ENCODE measurements at regions not wholly inside any gene's neighbourhood (a gene's known extent, or its start where the extent isn't known, plus 50 kb on each side); places are given as distances from the start of the nearest gene placed in this dataset.

DNA sequence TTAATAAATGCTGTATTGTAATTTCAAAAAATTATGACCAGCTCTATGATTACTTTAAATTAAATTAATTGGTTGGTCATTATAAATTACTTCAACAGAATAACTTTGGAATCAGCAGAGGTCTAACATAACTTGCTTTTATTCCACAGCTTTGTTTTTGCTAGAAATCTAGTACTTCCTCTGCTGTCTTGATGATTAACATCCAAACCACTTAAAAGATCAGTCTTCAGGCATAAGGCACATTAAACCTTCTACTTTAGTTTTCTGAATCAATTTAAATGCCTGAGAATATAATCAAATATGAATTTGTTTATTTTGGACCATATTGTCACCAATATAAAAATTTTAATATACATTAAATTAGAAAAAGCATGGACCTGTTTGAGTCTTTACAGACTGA lies 465.3 kb downstream of the ARL4A start (continued):
- TF ChIP-seq, protein P1, sequence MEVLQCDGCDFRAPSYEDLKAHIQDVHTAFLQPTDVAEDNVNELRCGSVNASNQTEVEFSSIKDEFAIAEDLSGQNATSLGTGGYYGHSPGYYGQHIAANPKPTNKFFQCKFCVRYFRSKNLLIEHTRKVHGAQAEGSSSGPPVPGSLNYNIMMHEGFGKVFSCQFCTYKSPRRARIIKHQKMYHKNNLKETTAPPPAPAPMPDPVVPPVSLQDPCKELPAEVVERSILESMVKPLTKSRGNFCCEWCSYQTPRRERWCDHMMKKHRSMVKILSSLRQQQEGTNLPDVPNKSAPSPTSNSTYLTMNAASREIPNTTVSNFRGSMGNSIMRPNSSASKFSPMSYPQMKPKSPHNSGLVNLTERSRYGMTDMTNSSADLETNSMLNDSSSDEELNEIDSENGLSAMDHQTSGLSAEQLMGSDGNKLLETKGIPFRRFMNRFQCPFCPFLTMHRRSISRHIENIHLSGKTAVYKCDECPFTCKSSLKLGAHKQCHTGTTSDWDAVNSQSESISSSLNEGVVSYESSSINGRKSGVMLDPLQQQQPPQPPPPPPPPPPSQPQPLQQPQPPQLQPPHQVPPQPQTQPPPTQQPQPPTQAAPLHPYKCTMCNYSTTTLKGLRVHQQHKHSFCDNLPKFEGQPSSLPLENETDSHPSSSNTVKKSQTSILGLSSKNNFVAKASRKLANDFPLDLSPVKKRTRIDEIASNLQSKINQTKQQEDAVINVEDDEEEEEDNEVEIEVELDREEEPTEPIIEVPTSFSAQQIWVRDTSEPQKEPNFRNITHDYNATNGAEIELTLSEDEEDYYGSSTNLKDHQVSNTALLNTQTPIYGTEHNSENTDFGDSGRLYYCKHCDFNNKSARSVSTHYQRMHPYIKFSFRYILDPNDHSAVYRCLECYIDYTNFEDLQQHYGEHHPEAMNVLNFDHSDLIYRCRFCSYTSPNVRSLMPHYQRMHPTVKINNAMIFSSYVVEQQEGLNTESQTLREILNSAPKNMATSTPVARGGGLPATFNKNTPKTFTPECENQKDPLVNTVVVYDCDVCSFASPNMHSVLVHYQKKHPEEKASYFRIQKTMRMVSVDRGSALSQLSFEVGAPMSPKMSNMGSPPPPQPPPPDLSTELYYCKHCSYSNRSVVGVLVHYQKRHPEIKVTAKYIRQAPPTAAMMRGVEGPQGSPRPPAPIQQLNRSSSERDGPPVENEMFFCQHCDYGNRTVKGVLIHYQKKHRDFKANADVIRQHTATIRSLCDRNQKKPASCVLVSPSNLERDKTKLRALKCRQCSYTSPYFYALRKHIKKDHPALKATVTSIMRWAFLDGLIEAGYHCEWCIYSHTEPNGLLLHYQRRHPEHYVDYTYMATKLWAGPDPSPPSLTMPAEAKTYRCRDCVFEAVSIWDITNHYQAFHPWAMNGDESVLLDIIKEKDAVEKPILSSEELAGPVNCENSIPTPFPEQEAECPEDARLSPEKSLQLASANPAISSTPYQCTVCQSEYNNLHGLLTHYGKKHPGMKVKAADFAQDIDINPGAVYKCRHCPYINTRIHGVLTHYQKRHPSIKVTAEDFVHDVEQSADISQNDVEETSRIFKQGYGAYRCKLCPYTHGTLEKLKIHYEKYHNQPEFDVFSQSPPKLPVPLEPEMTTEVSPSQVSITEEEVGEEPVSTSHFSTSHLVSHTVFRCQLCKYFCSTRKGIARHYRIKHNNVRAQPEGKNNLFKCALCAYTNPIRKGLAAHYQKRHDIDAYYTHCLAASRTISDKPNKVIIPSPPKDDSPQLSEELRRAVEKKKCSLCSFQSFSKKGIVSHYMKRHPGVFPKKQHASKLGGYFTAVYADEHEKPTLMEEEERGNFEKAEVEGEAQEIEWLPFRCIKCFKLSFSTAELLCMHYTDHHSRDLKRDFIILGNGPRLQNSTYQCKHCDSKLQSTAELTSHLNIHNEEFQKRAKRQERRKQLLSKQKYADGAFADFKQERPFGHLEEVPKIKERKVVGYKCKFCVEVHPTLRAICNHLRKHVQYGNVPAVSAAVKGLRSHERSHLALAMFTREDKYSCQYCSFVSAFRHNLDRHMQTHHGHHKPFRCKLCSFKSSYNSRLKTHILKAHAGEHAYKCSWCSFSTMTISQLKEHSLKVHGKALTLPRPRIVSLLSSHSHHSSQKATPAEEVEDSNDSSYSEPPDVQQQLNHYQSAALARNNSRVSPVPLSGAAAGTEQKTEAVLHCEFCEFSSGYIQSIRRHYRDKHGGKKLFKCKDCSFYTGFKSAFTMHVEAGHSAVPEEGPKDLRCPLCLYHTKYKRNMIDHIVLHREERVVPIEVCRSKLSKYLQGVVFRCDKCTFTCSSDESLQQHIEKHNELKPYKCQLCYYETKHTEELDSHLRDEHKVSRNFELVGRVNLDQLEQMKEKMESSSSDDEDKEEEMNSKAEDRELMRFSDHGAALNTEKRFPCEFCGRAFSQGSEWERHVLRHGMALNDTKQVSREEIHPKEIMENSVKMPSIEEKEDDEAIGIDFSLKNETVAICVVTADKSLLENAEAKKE (CRISPR knock-in tag; IDR thresholded peaks at IDR 0.05): no peak
- no peak for TF ChIP-seq ZNF114 (CRISPR knock-in tag; IDR thresholded peaks at IDR 0.05)
- TF ChIP-seq EZH2 (IDR thresholded peaks at IDR 0.05; ENCODE audit: low read depth, unreplicated experiment): no peak
- no peak for TF ChIP-seq JUNB (IDR thresholded peaks at IDR 0.05; ENCODE audit: unreplicated experiment)
- TF ChIP-seq NANOG (IDR thresholded peaks at IDR 0.05; ENCODE audit: borderline replicate concordance): no peak
- TF ChIP-seq ZNF331 (CRISPR knock-in tag; IDR thresholded peaks at IDR 0.05; ENCODE audit: low read depth): no peak
- TF ChIP-seq POLR2AphosphoS5 (IDR thresholded peaks at IDR 0.05; ENCODE audit: low read depth): no peak
- TF ChIP-seq EZH2phosphoT487 (IDR thresholded peaks at IDR 0.05; ENCODE audit: unreplicated experiment): no peak
- TF ChIP-seq, protein P2, sequence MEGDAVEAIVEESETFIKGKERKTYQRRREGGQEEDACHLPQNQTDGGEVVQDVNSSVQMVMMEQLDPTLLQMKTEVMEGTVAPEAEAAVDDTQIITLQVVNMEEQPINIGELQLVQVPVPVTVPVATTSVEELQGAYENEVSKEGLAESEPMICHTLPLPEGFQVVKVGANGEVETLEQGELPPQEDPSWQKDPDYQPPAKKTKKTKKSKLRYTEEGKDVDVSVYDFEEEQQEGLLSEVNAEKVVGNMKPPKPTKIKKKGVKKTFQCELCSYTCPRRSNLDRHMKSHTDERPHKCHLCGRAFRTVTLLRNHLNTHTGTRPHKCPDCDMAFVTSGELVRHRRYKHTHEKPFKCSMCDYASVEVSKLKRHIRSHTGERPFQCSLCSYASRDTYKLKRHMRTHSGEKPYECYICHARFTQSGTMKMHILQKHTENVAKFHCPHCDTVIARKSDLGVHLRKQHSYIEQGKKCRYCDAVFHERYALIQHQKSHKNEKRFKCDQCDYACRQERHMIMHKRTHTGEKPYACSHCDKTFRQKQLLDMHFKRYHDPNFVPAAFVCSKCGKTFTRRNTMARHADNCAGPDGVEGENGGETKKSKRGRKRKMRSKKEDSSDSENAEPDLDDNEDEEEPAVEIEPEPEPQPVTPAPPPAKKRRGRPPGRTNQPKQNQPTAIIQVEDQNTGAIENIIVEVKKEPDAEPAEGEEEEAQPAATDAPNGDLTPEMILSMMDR (conservative IDR thresholded peaks at IDR 0.05; ENCODE audit: low read depth in 2 of 2): no peak

DNA sequence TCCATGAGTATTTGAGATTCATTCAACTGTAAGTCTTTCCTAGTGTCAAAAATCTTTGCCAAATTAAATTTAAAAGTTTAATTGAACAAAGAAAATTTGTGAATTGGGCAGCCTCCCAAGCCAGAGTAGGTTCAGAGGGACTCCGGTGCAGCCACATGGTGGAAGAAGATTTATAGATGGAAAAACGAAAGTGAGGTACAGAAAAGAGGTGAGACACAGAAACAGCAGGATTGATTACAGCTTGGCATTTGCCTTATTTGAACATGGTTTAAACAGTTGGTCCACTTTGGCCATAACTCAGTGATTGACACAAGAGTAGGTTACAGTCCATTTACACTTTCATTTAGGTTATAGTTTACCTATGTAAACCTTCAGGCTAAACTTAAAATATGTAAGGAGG lies 465.8 kb downstream of the ARL4A start:
- Histone ChIP-seq H3K79me2 (replicated peaks; ENCODE audit: insufficient read depth) (no peaks in the 10 kb centered on the region), H2AFZ (0 out of 2 replicates have a peak overlapping the region, but pooled peaks have one; percentile 1), H3K9me2 (ENCODE audit: insufficient read depth) (0 out of 2 replicates have a peak, but pooled peaks cover 3% of the 10 kb centered on the region), H3K4me1 (ENCODE audit: insufficient read depth) (no peaks in the 10 kb centered on the region), H3K27me3 (ENCODE audit: insufficient read depth) (no peaks in the 10 kb centered on the region), H3K4me2 (no peak overlapping the region), H3K27ac (ENCODE audit: low read depth) (no peak overlapping the region), H3K4me3 (no peak overlapping the region), H3F3A (replicated peaks; ENCODE audit: low read depth) (no peaks in the 10 kb centered on the region), H3K36me3 (ENCODE audit: insufficient read depth) (no peaks in the 10 kb centered on the region), H4K20me1 (replicated peaks; ENCODE audit: insufficient read depth) (no peaks in the 10 kb centered on the region)
- ATAC-seq (no peak), DNase-seq (ENCODE audit: low spot score) (no peak)
- Mint-ChIP-seq H3K4me1 (no peaks in the 10 kb centered on the region), H3K27ac (no peak overlapping the region), H3K27me3 (ENCODE audit: insufficient read depth, low read depth, poor library complexity) (no peaks in the 10 kb centered on the region), H3K4me3 (no peak overlapping the region), H3K9me3 (no peaks in the 10 kb centered on the region), H3K36me3 (ENCODE audit: low read depth) (no peaks in the 10 kb centered on the region)
- no peak for TF ChIP-seq JUNB (IDR thresholded peaks at IDR 0.05; ENCODE audit: unreplicated experiment)
- no peak for TF ChIP-seq NANOG (IDR thresholded peaks at IDR 0.05; ENCODE audit: borderline replicate concordance)
- TF ChIP-seq POLR2AphosphoS5 (IDR thresholded peaks at IDR 0.05; ENCODE audit: low read depth): no peak
- TF ChIP-seq CREB1 (CRISPR knock-in tag; IDR thresholded peaks at IDR 0.05; ENCODE audit: low read depth): no peak
- TF ChIP-seq, protein P3, sequence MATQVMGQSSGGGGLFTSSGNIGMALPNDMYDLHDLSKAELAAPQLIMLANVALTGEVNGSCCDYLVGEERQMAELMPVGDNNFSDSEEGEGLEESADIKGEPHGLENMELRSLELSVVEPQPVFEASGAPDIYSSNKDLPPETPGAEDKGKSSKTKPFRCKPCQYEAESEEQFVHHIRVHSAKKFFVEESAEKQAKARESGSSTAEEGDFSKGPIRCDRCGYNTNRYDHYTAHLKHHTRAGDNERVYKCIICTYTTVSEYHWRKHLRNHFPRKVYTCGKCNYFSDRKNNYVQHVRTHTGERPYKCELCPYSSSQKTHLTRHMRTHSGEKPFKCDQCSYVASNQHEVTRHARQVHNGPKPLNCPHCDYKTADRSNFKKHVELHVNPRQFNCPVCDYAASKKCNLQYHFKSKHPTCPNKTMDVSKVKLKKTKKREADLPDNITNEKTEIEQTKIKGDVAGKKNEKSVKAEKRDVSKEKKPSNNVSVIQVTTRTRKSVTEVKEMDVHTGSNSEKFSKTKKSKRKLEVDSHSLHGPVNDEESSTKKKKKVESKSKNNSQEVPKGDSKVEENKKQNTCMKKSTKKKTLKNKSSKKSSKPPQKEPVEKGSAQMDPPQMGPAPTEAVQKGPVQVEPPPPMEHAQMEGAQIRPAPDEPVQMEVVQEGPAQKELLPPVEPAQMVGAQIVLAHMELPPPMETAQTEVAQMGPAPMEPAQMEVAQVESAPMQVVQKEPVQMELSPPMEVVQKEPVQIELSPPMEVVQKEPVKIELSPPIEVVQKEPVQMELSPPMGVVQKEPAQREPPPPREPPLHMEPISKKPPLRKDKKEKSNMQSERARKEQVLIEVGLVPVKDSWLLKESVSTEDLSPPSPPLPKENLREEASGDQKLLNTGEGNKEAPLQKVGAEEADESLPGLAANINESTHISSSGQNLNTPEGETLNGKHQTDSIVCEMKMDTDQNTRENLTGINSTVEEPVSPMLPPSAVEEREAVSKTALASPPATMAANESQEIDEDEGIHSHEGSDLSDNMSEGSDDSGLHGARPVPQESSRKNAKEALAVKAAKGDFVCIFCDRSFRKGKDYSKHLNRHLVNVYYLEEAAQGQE (IDR thresholded peaks at IDR 0.05; ENCODE audit: unreplicated experiment): no peak
- TF ChIP-seq, protein P4, sequence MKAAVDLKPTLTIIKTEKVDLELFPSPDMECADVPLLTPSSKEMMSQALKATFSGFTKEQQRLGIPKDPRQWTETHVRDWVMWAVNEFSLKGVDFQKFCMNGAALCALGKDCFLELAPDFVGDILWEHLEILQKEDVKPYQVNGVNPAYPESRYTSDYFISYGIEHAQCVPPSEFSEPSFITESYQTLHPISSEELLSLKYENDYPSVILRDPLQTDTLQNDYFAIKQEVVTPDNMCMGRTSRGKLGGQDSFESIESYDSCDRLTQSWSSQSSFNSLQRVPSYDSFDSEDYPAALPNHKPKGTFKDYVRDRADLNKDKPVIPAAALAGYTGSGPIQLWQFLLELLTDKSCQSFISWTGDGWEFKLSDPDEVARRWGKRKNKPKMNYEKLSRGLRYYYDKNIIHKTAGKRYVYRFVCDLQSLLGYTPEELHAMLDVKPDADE (IDR thresholded peaks at IDR 0.05): no peak
- TF ChIP-seq ZNF331 (CRISPR knock-in tag; IDR thresholded peaks at IDR 0.05; ENCODE audit: low read depth): no peak
- no peak for TF ChIP-seq STAT1 (IDR thresholded peaks at IDR 0.05; ENCODE audit: unreplicated experiment)
- no peak for TF ChIP-seq EZH2phosphoT487 (IDR thresholded peaks at IDR 0.05; ENCODE audit: unreplicated experiment)

Measured in GM23338 (cell line).